HL-60 (cell line): ENCODE measurements at regions not wholly inside any gene's neighbourhood (a gene's known extent, or its start where the extent isn't known, plus 50 kb on each side); places are given as distances from the start of the nearest gene placed in this dataset.

ENCODE experiments used
- CTCF ChIP-seq: IDR thresholded peaks from one replicate; pipeline ENCODE4 v1.5.1; 2011; ENCODE audit warnings: low read length, control low read depth, inconsistent platforms; ENCODE audit not compliant: insufficient read depth
- GABPA ChIP-seq: IDR thresholded peaks from 2 replicates; pipeline ENCODE4 v1.6.1; 2012; ENCODE audit warnings: low read depth
- SPI1 ChIP-seq: IDR thresholded peaks from 2 replicates; pipeline ENCODE4 v1.6.1; 2012; ENCODE audit warnings: low read depth, mild to moderate bottlenecking, borderline replicate concordance

GRCh38 chr10:29227201-29227600 lies 61.7 kb upstream of the LYZL1 start:
- TF ChIP-seq CTCF: no peak
- TF ChIP-seq GABPA: no peak
- no peak for TF ChIP-seq SPI1
